HCT116 (cell line): ENCODE measurements at regions not wholly inside any gene's neighbourhood (a gene's known extent, or its start where the extent isn't known, plus 50 kb on each side); places are given as distances from the start of the nearest gene placed in this dataset.

ENCODE experiments used
- ZNF274 ChIP-seq: fragments of 200-500 bp; sonication (Bioruptor generic); IDR thresholded peaks from 2 replicates; pipeline ENCODE4 v1.6.1; 2014; ENCODE audit warnings: mild to moderate bottlenecking, low read depth, low read length, inconsistent platforms
- TF ChIP-seq, protein P1 (sequence below), 3 experiments: fragments of 200-600 bp in 1 of 3; sonication (generic) in 1 of 3; IDR thresholded peaks in 2 of 3; conservative IDR thresholded peaks in 1 of 3; 2 replicates each; pipeline ENCODE4 v1.5.1; 2012 to 2017; ENCODE audit warnings: low read depth in 2 of 3, low read length in 2 of 3, antibody characterized with exemption in 1 of 3, borderline replicate concordance in 1 of 3, control low read depth in 1 of 3, mild to moderate bottlenecking in 1 of 3, mixed read lengths in 1 of 3, mixed run types in 1 of 3, moderate library complexity in 1 of 3; ENCODE audit not compliant: insufficient read depth in 1 of 3

- no peak for TF ChIP-seq ZNF274
- TF ChIP-seq, protein P1, sequence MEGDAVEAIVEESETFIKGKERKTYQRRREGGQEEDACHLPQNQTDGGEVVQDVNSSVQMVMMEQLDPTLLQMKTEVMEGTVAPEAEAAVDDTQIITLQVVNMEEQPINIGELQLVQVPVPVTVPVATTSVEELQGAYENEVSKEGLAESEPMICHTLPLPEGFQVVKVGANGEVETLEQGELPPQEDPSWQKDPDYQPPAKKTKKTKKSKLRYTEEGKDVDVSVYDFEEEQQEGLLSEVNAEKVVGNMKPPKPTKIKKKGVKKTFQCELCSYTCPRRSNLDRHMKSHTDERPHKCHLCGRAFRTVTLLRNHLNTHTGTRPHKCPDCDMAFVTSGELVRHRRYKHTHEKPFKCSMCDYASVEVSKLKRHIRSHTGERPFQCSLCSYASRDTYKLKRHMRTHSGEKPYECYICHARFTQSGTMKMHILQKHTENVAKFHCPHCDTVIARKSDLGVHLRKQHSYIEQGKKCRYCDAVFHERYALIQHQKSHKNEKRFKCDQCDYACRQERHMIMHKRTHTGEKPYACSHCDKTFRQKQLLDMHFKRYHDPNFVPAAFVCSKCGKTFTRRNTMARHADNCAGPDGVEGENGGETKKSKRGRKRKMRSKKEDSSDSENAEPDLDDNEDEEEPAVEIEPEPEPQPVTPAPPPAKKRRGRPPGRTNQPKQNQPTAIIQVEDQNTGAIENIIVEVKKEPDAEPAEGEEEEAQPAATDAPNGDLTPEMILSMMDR (IDR thresholded peaks at IDR 0.05 in 2 of 3, conservative IDR thresholded peaks at IDR 0.05 in 1 of 3; ENCODE audit: borderline replicate concordance in 1 of 3, insufficient read depth in 1 of 3, low read depth in 2 of 3, low read length in 2 of 3) = no peak
Observed at GRCh38 chr17:13705221-13705620, 103.5 kb upstream of the HS3ST3A1 start.
